ENCODE measurements at regions not wholly inside any gene's neighbourhood (a gene's known extent, or its start where the extent isn't known, plus 50 kb on each side); places are given as distances from the start of the nearest gene placed in this dataset.

DNA sequence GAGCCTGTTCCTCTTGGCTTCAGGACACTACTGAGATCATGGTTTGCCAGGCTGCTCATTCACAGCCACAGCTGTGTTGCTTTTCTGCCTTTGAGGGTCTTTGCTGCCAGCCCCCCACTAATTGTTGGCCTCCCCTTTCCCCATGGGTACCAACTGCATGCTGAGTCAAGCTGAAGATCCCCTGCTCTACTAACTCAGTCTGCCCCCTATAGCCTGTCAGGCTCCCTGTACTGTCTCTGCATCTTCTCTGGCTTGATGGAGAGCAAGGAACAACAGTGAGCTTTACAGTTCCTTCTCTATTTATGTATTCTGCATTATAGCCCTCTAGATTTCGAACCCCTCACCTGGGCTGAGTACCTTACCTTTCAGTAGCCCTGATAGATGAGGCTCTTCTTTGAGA lies 257.6 kb upstream of the CADM1 start:
- DNase-seq (ENCODE audit: low read depth in 2 of 3, low spot score in 2 of 3): no peak

DNA sequence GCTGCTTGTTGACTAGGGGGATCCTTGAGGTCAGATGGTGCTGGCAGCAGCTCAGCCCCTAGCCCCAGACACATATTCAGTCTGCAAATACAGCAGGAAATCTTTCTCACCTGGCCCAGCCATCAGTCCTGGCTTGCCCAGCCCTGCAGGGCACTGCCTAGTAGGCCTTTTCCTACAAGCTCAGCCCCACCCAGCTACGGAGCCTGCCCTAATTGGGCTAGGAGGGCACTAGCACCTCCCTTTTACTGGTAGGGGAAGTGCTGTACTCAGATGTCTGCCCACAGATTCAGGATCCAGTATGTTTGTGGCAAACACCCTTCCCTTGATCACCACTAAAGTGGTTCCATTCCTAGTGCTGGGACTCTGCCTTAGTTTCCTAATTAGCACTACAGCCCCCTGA lies 257.1 kb upstream of the CADM1 start:
- no peak for DNase-seq (ENCODE audit: low read depth in 2 of 3, low spot score in 2 of 3)

DNA sequence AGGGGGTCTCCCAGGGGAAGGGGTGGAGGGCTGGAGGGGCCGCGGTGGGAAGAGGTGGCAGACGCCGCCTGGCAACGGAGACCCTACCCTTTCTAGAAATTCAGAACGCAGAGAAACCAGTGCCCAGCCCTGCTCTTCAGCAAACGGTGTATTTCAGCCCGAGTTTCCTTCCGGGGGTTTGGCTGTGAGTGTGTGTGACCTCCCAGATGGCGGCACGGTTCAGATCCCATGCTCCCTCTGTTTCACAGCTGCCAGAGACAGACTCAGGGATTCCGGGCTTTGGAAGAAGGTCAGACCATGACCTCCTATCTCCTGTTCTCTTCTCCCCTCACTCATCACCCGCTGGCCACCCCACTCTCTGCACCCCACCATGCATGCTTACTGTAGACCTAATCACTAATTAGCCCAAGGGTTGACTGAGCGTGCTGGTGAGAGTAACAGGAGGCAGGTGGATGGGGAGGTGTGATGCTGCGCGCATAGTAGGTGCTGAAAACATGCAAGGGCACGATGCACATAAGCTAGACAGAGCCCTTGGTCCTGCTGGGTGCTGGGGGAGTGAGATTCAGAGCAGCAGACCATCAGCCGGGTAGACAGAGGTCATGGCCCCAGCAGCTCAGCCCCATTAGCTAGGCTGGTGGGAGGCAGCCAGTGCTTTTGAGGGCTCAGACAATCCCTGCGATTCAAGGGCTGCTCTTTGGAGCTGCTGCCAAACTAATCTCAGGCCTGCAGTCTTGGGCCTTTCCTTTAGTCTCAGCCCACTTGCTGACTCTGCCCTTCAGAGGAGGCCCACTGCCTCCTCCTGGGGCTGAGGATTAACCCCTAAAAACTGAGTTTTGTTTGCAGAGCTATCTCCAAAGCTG lies 256.5 kb upstream of the CADM1 start:
- no peak for DNase-seq (ENCODE audit: low read depth in 2 of 3, low spot score in 2 of 3)

DNA sequence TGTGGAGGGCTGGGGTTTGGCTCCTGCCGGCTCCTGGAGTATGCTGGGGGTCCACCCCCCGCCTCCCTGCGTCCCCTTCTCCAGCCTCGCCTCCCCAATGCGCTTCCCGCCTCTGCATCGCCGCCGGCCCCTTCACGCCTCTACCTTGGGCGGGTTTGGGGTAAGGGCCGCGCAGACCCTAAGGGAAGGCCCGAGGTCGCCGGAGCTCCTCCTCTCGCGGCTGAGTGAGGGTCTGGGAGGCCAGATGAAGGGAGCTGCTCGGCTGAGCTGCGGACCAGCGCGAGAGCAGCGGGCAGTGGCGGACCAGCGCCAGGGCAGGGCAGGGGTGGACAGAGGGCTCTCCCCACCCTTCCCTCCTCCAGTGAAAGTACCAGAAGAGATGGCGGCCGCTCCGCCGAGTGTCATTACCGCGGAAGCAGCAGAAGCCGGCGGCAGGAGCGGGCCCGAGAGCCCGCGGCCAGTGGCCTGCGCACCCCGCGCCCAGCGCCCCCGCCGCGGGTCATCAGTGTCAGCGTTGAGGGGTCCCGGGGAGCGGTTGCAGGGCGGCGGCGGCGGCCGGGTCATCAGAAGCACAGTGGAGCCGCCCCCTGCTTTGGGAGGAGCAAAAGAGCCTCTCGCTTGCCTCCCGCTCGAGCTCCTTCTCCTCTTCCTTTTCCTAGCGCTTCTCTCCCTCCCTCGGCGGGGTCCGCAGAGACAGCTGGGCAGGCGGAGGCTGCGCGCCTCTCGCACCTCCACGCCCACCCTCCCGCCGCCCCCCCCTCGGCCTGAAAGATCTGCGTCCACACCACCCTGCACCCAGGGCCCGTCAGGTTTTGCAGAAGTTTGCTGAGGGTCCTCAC lies 255.6 kb upstream of the CADM1 start:
- no peak for DNase-seq (ENCODE audit: low read depth in 2 of 3, low spot score in 2 of 3)

DNA sequence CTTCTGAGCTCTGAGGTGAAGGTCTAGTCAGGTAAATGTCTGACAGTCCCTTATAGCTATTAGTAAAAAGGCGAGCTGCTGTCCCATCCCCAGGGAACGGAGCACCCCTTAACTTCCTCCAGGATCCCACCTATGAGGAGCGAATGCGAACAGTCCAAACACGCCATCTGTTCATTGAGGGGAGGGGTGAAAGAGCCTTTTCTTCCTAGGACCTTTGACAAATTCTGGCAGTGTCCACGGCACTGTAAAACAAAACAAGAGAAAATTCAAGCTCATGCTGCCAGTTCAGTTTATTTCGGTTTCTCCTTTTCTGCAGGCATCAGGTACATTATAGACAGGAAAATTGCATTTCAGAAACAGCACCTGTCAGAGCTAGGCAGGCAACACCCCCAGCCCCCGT lies 253.8 kb upstream of the CADM1 start:
- DNase-seq (ENCODE audit: low read depth in 2 of 3, low spot score in 2 of 3): no peak

DNA sequence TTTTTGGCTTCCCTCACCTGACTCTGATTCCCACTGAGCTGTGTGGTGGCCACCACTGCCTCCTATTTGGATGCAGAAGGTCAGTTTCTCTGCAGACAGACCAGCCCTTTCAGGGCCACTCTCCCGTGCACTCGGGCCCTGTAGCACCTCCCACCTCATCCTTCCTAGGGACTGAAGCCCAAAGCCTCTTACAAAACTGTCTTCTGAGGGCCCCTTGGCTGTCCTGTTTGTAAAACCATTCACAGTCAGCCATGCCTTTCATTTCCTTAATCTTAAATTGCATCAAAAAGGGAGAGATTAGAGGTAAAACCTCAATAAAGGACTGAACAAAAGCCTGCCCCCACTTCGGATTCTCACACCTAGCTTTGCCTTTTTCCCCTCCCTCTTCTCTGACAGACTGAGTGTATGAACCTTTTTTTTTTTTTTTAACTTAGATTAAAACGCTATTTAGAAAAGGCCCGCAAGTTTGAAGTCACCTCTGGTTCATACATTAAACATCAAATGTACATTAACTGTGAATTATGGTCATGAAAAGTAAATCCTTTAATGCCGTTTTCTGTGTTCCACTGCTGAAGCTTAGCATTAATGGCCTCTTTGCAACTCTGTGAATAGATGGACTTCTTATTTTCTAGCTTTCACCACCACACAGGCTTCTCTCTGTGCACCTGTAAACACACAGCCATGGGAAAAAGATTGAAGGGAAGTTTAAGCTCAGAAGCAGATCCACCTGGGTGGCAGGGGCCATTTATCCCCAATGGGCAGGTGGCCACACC lies 247.2 kb upstream of the CADM1 start:
- DNase-seq (ENCODE audit: low read depth in 2 of 3, low spot score in 2 of 3): no peak

DNA sequence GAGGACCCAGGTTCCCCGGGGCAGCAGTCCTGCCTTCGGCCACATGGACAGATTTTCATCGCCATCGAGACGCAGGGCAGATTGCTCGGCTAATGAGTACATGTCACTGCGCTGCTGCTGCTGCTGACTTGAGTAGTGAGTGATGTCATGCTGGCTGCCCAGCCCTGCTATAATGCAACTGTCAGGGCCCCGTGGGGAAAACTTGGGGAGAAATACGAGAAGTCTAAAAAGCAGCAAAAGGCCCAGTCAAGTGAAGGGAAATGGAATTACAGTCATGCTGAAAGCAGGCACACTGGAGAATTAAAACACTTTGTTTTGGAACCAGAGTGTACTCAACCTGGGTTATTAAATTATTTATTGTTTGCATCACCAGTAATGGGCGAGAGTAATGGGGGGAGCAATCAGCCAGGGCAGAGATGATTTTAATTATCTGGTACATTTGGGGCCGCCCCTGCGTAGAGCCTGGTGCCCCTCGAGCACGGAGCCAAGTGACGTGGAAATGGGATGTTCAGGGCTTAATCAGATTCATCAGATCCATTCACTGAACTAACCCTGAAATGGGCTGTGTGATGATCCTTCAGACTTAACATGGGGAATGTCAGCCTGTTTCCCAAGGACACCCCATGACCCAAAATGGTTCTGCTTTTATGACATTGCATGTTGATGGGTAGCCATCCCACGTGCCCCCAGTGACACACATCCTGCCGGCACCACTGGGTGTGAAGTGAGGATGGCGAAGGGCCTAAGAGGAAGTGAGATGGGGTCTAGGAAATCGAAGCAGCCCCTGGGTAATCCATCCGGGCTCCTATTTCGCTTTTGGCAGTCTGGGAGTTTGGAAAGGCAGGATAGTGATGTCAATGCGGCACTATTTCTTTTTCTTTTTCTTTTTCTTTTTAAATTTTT lies 241.6 kb upstream of the CADM1 start:
- no peak for DNase-seq (ENCODE audit: low read depth in 2 of 3, low spot score in 2 of 3)

DNA sequence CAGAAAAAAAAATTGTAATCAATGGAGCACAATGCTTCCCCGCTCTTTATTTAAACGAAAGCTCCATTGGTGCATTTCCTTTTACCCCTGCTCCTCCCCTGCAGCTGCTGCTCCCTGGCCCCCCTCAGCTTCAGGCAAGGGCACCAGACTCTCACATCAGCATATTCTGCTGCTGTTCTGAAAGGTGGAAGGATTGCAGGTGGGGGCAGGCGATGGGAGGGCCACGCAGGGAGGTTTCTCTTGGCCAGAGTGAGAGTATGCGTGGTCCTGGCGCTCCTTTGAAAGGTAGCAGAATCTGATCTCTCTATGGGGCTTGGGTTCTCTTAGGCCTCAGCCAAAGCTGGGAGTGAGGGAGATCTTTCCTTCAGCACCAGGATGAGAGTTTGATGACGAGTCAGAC lies 240.9 kb upstream of the CADM1 start:
- no peak for DNase-seq (ENCODE audit: low read depth in 2 of 3, low spot score in 2 of 3)

DNA sequence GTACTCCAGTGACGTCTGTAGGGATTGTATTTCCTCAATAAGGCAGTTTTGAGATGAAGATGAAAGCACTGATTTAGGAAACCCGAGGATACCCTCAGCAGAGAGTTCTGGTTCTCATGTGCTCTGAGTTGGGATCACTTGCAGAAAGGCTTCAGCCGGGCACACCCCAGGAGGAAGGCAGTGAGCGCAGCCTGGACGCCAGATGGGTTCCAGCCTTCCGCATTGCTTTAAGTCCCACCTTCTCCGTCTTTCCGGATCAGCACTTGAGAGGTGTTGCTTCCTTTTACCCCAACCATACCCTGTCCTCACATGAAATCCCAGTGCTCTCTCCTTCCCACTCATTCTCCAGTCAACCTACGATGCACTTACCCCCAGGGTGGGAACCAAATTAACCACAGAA lies 239.5 kb upstream of the CADM1 start:
- no peak for DNase-seq (ENCODE audit: low read depth in 2 of 3, low spot score in 2 of 3)

DNA sequence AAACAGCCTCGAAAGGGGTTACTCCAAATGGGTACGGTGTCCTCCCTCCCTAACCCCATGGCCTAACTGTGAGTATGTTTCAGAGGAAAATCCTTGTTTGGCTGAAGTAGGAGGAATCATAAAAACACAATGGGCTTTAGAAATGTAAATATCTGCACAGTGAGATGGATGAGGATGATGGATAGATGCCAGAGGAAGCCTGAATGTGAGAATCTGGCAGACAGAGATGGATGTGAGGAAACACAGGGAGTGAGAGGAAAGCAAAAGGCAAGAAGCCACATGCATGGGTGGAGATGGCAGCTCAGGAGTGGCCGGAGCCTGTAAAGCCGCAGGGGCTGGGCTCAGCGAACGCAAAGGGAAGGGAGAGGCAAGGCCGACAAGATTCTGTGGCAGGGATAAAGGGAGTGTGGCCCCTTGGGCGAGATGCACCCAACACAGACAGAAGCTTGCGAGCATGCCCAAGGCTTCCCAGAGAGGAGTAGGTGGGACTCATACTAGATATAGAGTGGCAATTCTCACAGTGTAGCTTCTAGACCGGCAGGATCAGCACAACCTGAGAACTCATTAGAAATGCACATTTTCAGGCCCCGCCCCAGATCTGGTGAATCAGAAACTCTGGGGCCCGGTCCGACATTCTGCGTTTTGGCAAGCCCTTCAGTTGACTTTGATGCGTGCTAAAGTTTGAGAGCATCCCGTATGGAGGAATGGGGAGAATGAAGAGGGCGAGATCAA lies 237.3 kb upstream of the CADM1 start:
- DNase-seq (ENCODE audit: low read depth in 2 of 3, low spot score in 2 of 3): no peak

DNA sequence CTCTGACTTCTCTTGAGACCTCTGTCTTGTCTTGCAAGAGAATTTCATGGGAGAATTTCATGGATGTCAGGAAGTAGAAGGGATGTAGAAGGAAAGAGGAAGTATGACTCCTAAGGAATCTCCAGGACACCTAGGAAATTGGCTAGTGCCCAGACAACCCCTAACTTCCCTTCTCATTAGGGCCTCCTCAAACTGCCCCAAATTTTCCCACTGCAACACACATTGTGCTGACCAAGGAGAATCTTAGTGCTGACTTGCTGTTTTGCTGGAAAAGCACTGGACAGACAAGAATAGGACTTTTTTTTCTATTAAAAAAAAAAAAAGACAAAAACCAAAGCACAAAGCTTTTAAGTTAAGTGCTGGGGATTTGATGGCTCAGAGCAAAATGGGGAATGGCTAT lies 236.1 kb upstream of the CADM1 start:
- no peak for DNase-seq (ENCODE audit: low read depth in 2 of 3, low spot score in 2 of 3)

DNA sequence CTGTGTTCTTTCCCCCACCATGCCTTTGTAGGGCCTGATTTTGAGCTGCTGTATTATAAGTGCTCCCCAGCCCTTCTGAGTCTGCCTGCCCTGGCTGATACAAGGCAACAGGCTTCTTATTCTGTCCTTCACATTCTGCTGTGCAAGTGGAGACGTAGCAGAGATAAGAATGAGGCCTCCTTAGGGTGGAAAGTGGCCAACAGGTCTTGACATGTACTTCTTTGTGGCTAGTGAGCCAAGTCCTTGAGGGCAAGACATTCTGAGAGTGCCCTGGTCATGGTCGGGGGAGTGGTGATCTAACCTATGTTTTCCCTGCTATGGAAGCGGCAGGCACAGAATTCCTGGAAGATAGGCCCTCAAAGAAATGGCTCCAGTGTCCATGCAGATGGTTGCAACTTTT lies 235.7 kb upstream of the CADM1 start:
- DNase-seq (ENCODE audit: low read depth in 2 of 3, low spot score in 2 of 3): no peak

DNA sequence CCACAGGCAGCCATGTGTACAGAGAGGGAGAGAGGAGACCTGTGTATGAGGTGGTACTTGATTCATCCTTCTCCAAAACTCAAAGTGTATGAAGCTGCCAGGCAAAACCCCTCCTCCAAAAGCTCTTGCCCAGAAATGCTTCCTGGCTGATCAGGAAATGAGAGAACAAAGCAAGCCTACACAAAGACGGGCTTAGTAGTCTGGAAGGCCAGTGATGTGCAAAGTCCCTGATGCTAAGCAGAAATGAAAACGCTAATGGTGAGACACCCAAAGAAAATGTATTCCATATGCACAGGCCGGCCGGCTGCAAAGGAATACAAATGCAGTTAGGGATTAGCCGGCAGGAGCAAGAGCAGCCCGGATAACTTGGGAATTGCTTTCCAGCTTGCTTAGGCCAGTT lies 234.9 kb upstream of the CADM1 start:
- DNase-seq (ENCODE audit: low read depth in 2 of 3, low spot score in 2 of 3): no peak

DNA sequence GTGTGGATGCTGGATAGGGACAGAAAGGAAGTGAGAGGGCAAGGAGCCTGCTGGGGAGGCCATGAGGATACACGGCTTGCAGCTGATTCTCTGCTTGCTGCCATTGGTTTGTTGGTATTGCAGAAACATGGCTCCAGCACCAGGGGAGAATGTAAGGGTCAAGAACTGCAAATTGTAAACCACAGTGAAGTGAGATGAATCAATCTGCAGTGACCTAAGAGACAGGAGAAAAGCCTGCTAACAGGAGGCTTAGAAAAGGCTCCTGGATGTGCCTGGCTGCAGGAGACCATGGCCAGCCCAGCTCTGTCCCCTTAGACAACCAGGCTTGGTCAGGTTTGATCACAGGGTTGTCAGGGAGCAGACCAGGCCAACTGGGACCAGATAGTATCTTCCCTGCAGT lies 233.7 kb upstream of the CADM1 start:
- no peak for DNase-seq (ENCODE audit: low read depth in 2 of 3, low spot score in 2 of 3)

DNA sequence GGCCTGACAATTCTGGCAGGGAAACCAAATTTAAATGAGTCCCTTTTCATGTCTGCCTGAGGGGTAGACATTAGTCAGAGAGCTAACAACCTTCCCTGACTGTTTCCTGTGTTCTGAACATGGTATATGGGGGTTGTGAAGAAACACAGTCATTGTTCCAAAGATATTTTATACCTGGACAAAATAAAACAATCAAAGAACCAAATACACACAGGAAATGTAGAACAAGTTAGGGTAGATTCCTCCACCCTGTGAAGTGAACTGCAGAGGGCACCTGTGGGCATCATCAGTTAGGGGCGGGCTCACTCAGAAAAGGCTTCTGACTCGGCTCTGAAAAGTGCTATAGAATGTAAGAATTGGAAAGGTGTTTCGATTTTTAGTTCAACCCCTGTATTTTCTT lies 231.9 kb upstream of the CADM1 start:
- DNase-seq (ENCODE audit: low read depth in 2 of 3, low spot score in 2 of 3): no peak

DNA sequence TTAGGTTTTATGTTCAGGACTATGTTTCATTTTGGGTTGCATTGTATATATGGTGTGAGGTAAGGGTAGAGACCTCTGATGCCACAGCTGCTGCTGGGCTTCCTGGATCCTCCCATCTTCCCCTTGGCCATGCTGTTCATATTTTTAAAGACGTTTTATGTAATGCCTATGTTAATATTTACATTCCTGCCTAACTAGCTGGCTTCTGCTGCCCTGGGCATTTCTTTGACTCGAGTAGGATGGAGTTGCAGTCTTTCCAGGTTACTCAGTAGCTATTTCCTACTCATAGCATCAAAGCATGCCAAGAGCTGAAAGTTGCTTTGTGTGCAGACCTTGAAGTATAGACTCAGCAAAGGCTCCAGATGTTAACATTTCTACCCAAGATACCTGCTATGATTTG lies 220.5 kb upstream of the CADM1 start:
- no peak for DNase-seq (ENCODE audit: low read depth in 2 of 3, low spot score in 2 of 3)

DNA sequence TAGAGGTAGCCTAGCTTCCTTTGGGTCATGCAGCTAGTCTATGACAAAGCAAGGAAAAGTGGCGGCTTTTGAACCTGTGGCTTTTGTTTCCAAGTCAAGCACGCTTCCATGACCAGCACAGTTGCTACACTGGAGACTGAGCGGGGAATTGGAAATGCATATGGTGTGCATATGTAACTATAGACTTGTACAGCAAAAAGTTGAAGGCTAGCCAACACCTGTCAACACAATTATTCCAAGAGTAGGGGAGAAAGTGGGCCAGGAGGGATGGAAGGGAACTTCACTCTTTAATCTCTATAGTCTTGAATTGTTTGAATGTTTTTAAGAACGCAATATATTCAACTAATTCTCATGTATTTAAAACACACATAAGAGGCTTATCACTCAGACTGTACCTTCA lies 218.5 kb upstream of the CADM1 start:
- DNase-seq (ENCODE audit: low read depth in 2 of 3, low spot score in 2 of 3): no peak

DNA sequence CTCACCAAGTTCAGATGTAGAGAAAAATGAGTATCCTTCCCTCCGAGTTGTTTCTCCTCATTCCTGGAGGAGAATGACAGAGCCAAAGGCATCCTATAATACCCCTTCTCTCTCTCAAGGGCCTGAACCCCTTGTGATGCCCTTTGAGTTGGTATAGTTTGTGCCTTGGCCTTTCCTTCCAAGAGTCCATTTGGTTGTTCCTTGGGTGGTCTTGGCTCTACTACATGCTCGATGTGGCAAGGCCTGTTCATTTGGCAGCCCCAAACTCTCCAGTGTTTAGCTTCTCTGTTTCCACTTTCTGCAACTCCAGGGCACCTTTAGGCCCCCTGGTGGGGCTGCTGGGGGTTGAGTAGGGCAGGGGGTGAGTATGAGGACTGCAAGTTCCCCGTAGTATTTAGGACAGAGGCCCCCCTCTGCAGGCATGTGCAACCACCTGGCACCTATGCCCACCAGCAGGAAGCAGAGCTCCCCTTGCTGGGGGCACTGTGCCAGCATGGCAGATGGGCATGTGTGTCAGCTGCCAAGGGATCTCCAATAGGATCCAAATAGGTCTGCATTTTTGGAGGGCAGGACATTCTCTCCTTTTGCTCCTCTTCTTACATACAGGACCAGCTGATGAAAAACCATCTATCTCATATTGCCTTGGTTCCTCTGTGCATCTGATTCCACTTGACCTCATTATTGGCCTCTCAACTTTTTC lies 217.2 kb upstream of the CADM1 start:
- no peak for DNase-seq (ENCODE audit: low read depth in 2 of 3, low spot score in 2 of 3)

DNA sequence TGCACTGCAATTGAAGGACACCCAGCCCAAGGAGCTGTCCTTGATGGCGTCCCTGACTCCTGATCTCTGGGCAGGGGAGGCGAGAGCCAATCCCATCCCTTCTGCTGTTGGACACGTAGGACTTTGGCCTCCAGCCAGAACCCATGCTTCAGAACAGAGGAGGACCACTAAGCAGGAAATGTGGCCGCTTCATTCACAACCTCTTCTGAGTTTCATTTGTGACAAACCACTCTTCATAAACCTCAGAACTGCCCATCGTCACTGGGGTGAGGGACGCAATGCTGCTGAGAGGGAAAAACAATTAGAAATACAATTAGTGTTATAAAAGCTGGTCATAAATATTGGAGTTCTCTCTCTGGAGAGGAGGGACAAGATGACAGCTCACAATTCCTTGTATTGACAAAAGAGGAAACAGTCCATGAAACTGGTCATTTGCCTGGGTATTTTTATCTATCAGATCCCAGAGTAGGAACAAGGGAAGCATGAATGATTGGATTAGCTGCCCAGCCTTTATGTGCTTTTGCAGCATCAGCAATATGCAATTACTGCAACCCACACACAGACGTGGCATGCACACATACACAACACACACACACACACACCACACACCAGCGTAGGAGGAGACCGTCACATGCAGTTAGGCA lies 216.5 kb upstream of the CADM1 start:
- DNase-seq (ENCODE audit: low read depth in 2 of 3, low spot score in 2 of 3): no peak

Data from activated CD8-positive, alpha-beta memory T cell treated with anti-CD3 and anti-CD28 coated beads for 48 hours (primary cell).